AG04450 (cell line): ENCODE measurements at regions not wholly inside any gene's neighbourhood (a gene's known extent, or its start where the extent isn't known, plus 50 kb on each side); places are given as distances from the start of the nearest gene placed in this dataset.
"Not testable (repeated sequence)": the region's sequence is repeated elsewhere in the genome, so short reads cannot be mapped to it uniquely, and the experiment has no call there.

ENCODE experiments used
- CTCF ChIA-PET: fragments of 300-600, 350-600 bp; formaldehyde crosslinking; extraction: SDS; loops from one replicate; lab custom pipeline; 2022; ENCODE audit warnings: antibody characterized with exemption, inconsistent platforms; lab: Charles Lee
- POLR2A ChIA-PET: fragments of 350-600 bp; formaldehyde crosslinking; extraction: SDS; loops from one replicate; lab custom pipeline; 2021; ENCODE audit warnings: antibody characterized with exemption, inconsistent platforms; lab: Yijun Ruan, JAX
- DNase-seq: peaks from one replicate; pipeline ENCODE4 v3.0.0-alpha.2; 2011; ENCODE audit warnings: low read depth, low spot score
- H3K27ac ChIP-seq: one replicate; pipeline ENCODE4 v1.5.1; 2012; ENCODE audit warnings: low read depth, low read length, control low read depth
- H3K27me3 ChIP-seq: one replicate; pipeline ENCODE4 v1.6.0; 2012; ENCODE audit warnings: low read length; ENCODE audit not compliant: control insufficient read depth, insufficient read depth
- H3K4me3 ChIP-seq: 2 replicates; pipeline ENCODE4 v1.5.1; 2011; ENCODE audit warnings: mild to moderate bottlenecking, low read depth, low read length, control low read depth
- H3K9me3 ChIP-seq: 2 replicates; pipeline ENCODE4 v1.5.1; 2012; ENCODE audit warnings: low read length; ENCODE audit not compliant: control insufficient read depth, insufficient read depth
- TF ChIP-seq, protein P1 (sequence below): IDR thresholded peaks from 2 replicates; pipeline ENCODE4 v1.5.1; 2011; ENCODE audit warnings: low read depth, low read length, control low read depth, inconsistent platforms

- Histone ChIP-seq H3K4me3 (no peak overlapping the region), H3K9me3 (no peaks in the 10 kb centered on the region), H3K27me3 (no peaks in the 10 kb centered on the region), H3K27ac (no peak overlapping the region)
- ChIA-PET CTCF (interaction anchor here (0.7 to 0.9 kb wide), 3 partner anchors 31 to 279 kb away, joined by 3 to 9 read pairs (median 3); no protein-coding TSS in a partner anchor), POLR2A (no interaction called here)
- TF ChIP-seq, protein P1, sequence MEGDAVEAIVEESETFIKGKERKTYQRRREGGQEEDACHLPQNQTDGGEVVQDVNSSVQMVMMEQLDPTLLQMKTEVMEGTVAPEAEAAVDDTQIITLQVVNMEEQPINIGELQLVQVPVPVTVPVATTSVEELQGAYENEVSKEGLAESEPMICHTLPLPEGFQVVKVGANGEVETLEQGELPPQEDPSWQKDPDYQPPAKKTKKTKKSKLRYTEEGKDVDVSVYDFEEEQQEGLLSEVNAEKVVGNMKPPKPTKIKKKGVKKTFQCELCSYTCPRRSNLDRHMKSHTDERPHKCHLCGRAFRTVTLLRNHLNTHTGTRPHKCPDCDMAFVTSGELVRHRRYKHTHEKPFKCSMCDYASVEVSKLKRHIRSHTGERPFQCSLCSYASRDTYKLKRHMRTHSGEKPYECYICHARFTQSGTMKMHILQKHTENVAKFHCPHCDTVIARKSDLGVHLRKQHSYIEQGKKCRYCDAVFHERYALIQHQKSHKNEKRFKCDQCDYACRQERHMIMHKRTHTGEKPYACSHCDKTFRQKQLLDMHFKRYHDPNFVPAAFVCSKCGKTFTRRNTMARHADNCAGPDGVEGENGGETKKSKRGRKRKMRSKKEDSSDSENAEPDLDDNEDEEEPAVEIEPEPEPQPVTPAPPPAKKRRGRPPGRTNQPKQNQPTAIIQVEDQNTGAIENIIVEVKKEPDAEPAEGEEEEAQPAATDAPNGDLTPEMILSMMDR, result no peak
- no peak for DNase-seq
Measured at GRCh38 chr4:26051240-26051639, 137.2 kb downstream of the SMIM20 start.

DNA sequence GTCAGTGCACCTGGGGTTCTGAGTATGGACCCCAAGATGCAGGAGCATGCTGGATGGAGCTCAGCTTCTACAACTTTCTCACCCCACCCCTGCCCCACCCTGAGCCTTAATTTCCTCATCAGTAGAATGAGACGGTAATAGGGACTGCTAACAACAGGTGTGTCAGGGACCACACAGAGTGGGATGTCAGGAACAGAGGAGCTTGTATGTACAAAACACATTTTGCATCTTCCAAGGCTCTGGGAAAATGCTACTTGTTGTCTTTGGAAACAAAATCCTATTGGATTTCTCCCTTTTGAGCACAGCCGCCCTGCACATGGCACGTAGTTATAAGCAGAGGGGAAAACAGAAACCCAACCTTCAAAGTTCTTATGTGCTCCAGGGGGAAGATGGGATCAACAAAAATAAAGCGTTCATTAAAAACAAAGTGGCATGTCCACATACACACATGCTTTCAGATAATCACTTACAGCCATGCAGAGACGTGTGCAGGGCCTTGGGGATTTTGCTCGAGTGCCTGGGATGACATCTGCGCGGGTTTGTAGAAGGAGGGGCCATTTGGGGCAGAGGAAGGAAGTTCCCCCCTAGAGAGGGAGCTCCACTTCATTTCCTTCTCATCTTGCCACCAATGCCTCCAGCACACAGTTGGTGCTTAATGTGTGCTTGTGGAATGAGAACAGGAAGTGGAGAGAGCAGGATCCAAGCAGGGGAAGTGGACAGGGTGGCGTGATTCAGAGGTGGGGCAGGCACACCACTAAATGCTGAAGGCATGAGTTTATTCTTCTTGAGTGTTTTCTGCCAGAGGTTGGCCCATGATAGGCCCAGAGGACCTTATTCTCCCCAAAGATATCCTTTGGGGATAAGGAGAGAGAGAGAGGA lies 138.9 kb downstream of the SMIM20 start:
- Histone ChIP-seq H3K27ac (no peak overlapping the region), H3K27me3 (no peaks in the 10 kb centered on the region), H3K9me3 (no peaks in the 10 kb centered on the region), H3K4me3 (no peak overlapping the region)
- TF ChIP-seq, protein P1, result no peak
- DNase-seq, result no peak
- POLR2A ChIA-PET, result no interaction called here
- CTCF ChIA-PET, result no interaction called here

DNA sequence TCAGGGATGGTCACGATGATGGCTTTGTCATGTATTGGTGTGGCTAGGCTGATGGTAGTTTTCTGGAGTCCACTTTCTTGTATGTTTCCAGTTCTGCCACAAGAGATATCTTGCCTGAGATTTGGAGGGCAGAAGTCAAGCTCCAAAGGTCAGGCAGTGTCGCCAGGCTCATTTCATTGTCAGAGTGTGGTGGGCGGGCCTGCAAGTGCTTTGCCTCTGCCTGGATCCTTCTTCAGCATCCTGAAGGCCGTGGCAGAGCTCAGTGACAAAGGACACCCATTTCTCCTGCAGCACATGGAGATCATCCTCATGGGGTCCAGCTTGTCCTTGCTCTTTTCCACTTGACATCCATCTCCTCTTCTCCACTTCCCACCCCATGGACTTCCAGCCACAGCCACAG lies 139.7 kb downstream of the SMIM20 start:
- Histone ChIP-seq H3K9me3 (no peaks in the 10 kb centered on the region), H3K27me3 (no peaks in the 10 kb centered on the region), H3K4me3 (no peak overlapping the region), H3K27ac (no peak overlapping the region)
- ChIA-PET POLR2A (no interaction called here), CTCF (interaction anchor here (0.8 kb wide), 1 partner anchor 357 kb away, joined by 3 read pairs; no protein-coding TSS in a partner anchor)
- DNase-seq, result no peak
- TF ChIP-seq, protein P1, result no peak

DNA sequence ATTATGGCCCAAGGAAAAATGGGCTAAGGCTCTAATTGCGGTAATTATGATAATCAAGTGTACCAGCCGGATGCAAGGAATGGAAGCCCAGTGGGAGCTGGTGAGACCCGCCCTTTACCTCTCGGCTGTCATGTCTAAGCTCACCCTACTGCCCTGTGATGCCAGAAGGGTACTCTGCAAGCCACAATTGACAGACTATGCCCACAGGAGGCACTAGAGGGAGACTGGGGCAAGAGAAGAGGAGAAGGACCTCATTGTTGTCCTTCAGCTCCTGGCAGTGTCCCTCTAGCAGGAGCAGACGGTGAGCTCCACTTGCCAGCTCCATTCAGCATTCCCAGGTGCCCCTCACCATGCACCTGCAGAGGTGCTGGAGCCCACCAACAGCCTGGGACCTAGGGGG lies 141.8 kb downstream of the SMIM20 start:
- H3K9me3 ChIP-seq, result peaks cover 4% of the 10 kb centered on the region; the same call in 1 of the 2 replicates
- no peak overlapping the region for H3K4me3 ChIP-seq
- ChIA-PET POLR2A (no interaction called here), CTCF (interaction anchor here (0.7 kb wide), 1 partner anchor 179 kb away, joined by 3 read pairs; no protein-coding TSS in a partner anchor)
- H3K27me3 ChIP-seq, result no peaks in the 10 kb centered on the region
- TF ChIP-seq, protein P1, result no peak
- no peak overlapping the region for H3K27ac ChIP-seq
- no peak for DNase-seq

DNA sequence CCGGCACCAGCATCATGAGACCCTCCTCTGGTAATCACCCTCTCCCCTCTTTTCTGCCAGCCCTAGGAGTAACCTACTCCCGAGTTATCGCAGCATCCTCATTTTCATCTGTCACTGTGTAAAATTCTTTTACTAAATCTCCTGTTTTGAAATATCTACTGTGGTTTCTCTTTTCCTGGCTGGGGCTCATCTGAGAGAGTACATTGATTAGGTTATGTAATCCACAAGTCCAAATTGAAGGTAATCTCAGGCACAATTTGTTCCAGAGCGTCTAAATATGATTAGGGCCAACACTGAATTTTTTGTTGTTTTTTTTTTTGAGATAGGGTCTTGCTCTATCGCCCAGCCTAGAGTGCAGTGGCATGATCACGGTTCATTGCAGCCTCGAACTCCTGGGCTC lies 142.4 kb downstream of the SMIM20 start:
- TF ChIP-seq, protein P1, result no peak
- ChIA-PET POLR2A (no interaction called here), CTCF (no interaction called here)
- no peak overlapping the region for H3K27ac ChIP-seq
- peaks cover 4% of the 10 kb centered on the region for H3K9me3 ChIP-seq
- no peak for DNase-seq
- H3K4me3 ChIP-seq, result no peak overlapping the region
- H3K27me3 ChIP-seq, result no peaks in the 10 kb centered on the region

GRCh38 chr4:26057839-26058238 lies 143.8 kb downstream of the SMIM20 start:
- CTCF ChIA-PET, result interaction anchor here (0.9 kb wide), 1 partner anchor 25 kb away, joined by 3 read pairs; no protein-coding TSS in a partner anchor
- H3K4me3 ChIP-seq, POLR2A ChIA-PET, H3K27me3 ChIP-seq, DNase-seq, H3K27ac ChIP-seq, H3K9me3 ChIP-seq: not testable (repeated sequence)
